Neural cell (in vitro differentiated cells): ENCODE measurements at regions not wholly inside any gene's neighbourhood (a gene's known extent, or its start where the extent isn't known, plus 50 kb on each side); places are given as distances from the start of the nearest gene placed in this dataset.

ENCODE experiments used
- EP300 ChIP-seq: fragments of 450-650 bp; conservative IDR thresholded peaks from 2 replicates; pipeline ENCODE4 v1.6.1; 2014; ENCODE audit warnings: antibody characterized with exemption, mild to moderate bottlenecking, moderate library complexity; ENCODE audit not compliant: poor library complexity, severe bottlenecking
- EZH2 ChIP-seq: fragments of 200-600, 300-800 bp; shearing (Covaris generic), sonication (generic); IDR thresholded peaks from 2 replicates; pipeline ENCODE4 v1.6.1; 2014; ENCODE audit warnings: antibody characterized with exemption, low read length, borderline replicate concordance, mild to moderate bottlenecking; ENCODE audit not compliant: insufficient read depth, poor library complexity, severe bottlenecking
- POLR2AphosphoS5 ChIP-seq: IDR thresholded peaks from 2 replicates; pipeline ENCODE4 v1.6.1; 2012
- SMC3 ChIP-seq: fragments of 450-650 bp; conservative IDR thresholded peaks from 2 replicates; pipeline ENCODE4 v1.6.1; 2014; ENCODE audit warnings: antibody characterized with exemption, mild to moderate bottlenecking, moderate library complexity; ENCODE audit not compliant: poor library complexity
- TF ChIP-seq, protein P1 (sequence below): fragments of 450-650 bp; IDR thresholded peaks from 2 replicates; pipeline ENCODE4 v1.5.1; 2014; ENCODE audit warnings: antibody characterized with exemption, mild to moderate bottlenecking, moderate library complexity; ENCODE audit not compliant: poor library complexity, severe bottlenecking
- TF ChIP-seq, protein P2 (sequence below): IDR thresholded peaks from 2 replicates; pipeline ENCODE4 v1.6.1; 2012; ENCODE audit warnings: borderline replicate concordance

DNA sequence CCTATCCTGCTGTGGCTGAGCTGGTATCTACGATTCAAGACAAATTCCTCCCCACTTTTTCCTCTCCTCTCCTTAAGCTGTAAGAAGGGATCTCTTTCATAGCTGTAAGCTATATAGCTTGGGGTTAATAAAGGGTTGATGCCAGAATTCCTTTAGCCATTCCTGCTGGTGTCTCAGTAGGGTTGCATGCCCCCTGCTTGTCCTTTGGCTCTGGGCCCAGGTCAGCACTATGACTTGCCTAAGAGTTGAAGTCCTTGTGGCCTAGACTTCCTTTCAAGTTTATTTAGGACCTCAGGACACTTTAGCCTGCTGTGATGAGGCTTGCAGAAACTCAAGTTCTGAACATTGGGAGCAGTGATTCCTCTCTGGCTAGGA, 270.0 kb downstream of the AMY1C start:
- TF ChIP-seq, protein P1, sequence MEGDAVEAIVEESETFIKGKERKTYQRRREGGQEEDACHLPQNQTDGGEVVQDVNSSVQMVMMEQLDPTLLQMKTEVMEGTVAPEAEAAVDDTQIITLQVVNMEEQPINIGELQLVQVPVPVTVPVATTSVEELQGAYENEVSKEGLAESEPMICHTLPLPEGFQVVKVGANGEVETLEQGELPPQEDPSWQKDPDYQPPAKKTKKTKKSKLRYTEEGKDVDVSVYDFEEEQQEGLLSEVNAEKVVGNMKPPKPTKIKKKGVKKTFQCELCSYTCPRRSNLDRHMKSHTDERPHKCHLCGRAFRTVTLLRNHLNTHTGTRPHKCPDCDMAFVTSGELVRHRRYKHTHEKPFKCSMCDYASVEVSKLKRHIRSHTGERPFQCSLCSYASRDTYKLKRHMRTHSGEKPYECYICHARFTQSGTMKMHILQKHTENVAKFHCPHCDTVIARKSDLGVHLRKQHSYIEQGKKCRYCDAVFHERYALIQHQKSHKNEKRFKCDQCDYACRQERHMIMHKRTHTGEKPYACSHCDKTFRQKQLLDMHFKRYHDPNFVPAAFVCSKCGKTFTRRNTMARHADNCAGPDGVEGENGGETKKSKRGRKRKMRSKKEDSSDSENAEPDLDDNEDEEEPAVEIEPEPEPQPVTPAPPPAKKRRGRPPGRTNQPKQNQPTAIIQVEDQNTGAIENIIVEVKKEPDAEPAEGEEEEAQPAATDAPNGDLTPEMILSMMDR = no peak
- no peak for TF ChIP-seq POLR2AphosphoS5
- TF ChIP-seq EZH2 = no peak
- no peak for TF ChIP-seq EP300
- no peak for TF ChIP-seq SMC3
- TF ChIP-seq, protein P2, sequence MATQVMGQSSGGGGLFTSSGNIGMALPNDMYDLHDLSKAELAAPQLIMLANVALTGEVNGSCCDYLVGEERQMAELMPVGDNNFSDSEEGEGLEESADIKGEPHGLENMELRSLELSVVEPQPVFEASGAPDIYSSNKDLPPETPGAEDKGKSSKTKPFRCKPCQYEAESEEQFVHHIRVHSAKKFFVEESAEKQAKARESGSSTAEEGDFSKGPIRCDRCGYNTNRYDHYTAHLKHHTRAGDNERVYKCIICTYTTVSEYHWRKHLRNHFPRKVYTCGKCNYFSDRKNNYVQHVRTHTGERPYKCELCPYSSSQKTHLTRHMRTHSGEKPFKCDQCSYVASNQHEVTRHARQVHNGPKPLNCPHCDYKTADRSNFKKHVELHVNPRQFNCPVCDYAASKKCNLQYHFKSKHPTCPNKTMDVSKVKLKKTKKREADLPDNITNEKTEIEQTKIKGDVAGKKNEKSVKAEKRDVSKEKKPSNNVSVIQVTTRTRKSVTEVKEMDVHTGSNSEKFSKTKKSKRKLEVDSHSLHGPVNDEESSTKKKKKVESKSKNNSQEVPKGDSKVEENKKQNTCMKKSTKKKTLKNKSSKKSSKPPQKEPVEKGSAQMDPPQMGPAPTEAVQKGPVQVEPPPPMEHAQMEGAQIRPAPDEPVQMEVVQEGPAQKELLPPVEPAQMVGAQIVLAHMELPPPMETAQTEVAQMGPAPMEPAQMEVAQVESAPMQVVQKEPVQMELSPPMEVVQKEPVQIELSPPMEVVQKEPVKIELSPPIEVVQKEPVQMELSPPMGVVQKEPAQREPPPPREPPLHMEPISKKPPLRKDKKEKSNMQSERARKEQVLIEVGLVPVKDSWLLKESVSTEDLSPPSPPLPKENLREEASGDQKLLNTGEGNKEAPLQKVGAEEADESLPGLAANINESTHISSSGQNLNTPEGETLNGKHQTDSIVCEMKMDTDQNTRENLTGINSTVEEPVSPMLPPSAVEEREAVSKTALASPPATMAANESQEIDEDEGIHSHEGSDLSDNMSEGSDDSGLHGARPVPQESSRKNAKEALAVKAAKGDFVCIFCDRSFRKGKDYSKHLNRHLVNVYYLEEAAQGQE = no peak
